OCI-LY1 (cell line): ENCODE measurements at regions not wholly inside any gene's neighbourhood (a gene's known extent, or its start where the extent isn't known, plus 50 kb on each side); places are given as distances from the start of the nearest gene placed in this dataset.
"Not testable (repeated sequence)": the region's sequence is repeated elsewhere in the genome, so short reads cannot be mapped to it uniquely, and the experiment has no call there.

Source experiments
- H2AFZ ChIP-seq: fragments of 200-600 bp; sonication (generic), shearing (Covaris generic); 2 replicates; pipeline ENCODE4 v1.6.0; 2014; ENCODE audit warnings: antibody characterized with exemption, mild to moderate bottlenecking, low read length
- H3F3A ChIP-seq: fragments of 200-600 bp; sonication (generic), shearing (Covaris generic); 2 replicates; pipeline ENCODE4 v1.6.0; 2014; ENCODE audit warnings: mild to moderate bottlenecking, antibody characterized with exemption, low read length, moderate library complexity; ENCODE audit not compliant: insufficient read depth
- H3K27ac ChIP-seq: fragments of 200-600 bp; sonication (generic); 2 replicates; pipeline ENCODE4 v1.5.1; 2014; ENCODE audit warnings: low read length, mixed run types, mild to moderate bottlenecking, low read depth; ENCODE audit not compliant: poor library complexity, severe bottlenecking
- H3K27me3 ChIP-seq: fragments of 200-600 bp; sonication (generic); 2 replicates; pipeline ENCODE4 v1.6.0; 2014; ENCODE audit warnings: antibody characterized with exemption, mild to moderate bottlenecking, low read length, moderate library complexity; ENCODE audit not compliant: insufficient read depth
- H3K36me3 ChIP-seq: fragments of 200-600 bp; sonication (generic); 2 replicates; pipeline ENCODE4 v1.6.1; 2014; ENCODE audit warnings: mild to moderate bottlenecking, antibody characterized with exemption, low read length, moderate library complexity, mixed read lengths; ENCODE audit not compliant: insufficient read depth
- H3K4me1 ChIP-seq: fragments of 200-600 bp; sonication (generic); 2 replicates; pipeline ENCODE4 v1.5.1; 2014; ENCODE audit warnings: mild to moderate bottlenecking, low read length, moderate library complexity; ENCODE audit not compliant: insufficient read depth, severe bottlenecking
- H3K4me2 ChIP-seq: fragments of 200-600 bp; sonication (generic), shearing (Covaris generic); 2 replicates; pipeline ENCODE4 v1.6.1; 2014; ENCODE audit warnings: low read length
- H3K4me3 ChIP-seq: fragments of 200-600 bp; sonication (generic); 2 replicates; pipeline ENCODE4 v1.5.1; 2014; ENCODE audit warnings: low read length, low read depth, mild to moderate bottlenecking, mixed read lengths; ENCODE audit not compliant: poor library complexity, severe bottlenecking
- H3K79me2 ChIP-seq: fragments of 200-600 bp; shearing (Covaris generic); 2 replicates; pipeline ENCODE4 v1.6.1; 2016; ENCODE audit warnings: mixed run types, low read length, mixed read lengths; ENCODE audit not compliant: insufficient read depth
- H3K9ac ChIP-seq: fragments of 200-600 bp; sonication (generic), shearing (Covaris generic); 2 replicates; pipeline ENCODE4 v1.6.1; 2014; ENCODE audit warnings: mild to moderate bottlenecking, low read length, mixed read lengths
- H3K9me2 ChIP-seq: fragments of 200-600 bp; sonication (generic), shearing (Covaris generic); 2 replicates; pipeline ENCODE4 v1.6.1; 2014; ENCODE audit warnings: low read depth, mild to moderate bottlenecking, low read length, mixed read lengths
- H3K9me3 ChIP-seq: fragments of 200-600 bp; shearing (Covaris generic); 2 replicates; pipeline ENCODE4 v1.6.1; 2014; ENCODE audit warnings: low read length, mixed read lengths
- H4K20me1 ChIP-seq: fragments of 200-600 bp; sonication (generic), shearing (Covaris generic); 2 replicates; pipeline ENCODE4 v1.6.0; 2016; ENCODE audit warnings: mild to moderate bottlenecking, low read length; ENCODE audit not compliant: insufficient read depth
- CTCF ChIP-seq: fragments of 200-600 bp; sonication (generic), shearing (Covaris generic); IDR thresholded peaks from 2 replicates; pipeline ENCODE4 v1.5.1; 2017; ENCODE audit warnings: mild to moderate bottlenecking, antibody characterized with exemption, low read length, moderate library complexity, mixed read lengths
- EZH2 ChIP-seq: fragments of 200-600 bp; sonication (generic), shearing (Covaris generic); IDR thresholded peaks from 2 replicates; pipeline ENCODE4 v1.8.0; 2017; ENCODE audit warnings: borderline replicate concordance, mixed run types, mild to moderate bottlenecking, antibody characterized with exemption, low read length, moderate library complexity, mixed read lengths

- no peaks in the 10 kb centered on the region for H3K9me3 ChIP-seq
- no peak overlapping the region for H2AFZ ChIP-seq
- H3K27me3 ChIP-seq = no peaks in the 10 kb centered on the region
- H3F3A ChIP-seq = no peaks in the 10 kb centered on the region
- peaks cover 28% of the 10 kb centered on the region for H3K4me1 ChIP-seq
- TF ChIP-seq CTCF (no peak), EZH2 (no peak)
- no peak overlapping the region for H3K4me3 ChIP-seq
- H3K9me2 ChIP-seq = no peaks in the 10 kb centered on the region
- H4K20me1 ChIP-seq = no peaks in the 10 kb centered on the region
- no peaks in the 10 kb centered on the region for H3K36me3 ChIP-seq
- H3K79me2 ChIP-seq = no peaks in the 10 kb centered on the region
- no peak overlapping the region for H3K27ac ChIP-seq
- H3K4me2 ChIP-seq = no peak overlapping the region
- no peak overlapping the region for H3K9ac ChIP-seq
These were observed 124.3 kb upstream of the SAMSN1 start for GRCh38 chr21:14670409-14670808.

GRCh38 chr21:14669092-14669491, 123.0 kb upstream of the SAMSN1 start:
- H3K9ac ChIP-seq, H3K9me2 ChIP-seq, H3K79me2 ChIP-seq, H2AFZ ChIP-seq, H4K20me1 ChIP-seq, H3K36me3 ChIP-seq, H3K4me2 ChIP-seq, H3K27ac ChIP-seq, H3K4me3 ChIP-seq, H3F3A ChIP-seq, H3K27me3 ChIP-seq, H3K9me3 ChIP-seq: not testable (repeated sequence)
- H3K4me1 ChIP-seq = peaks cover 15% of the 10 kb centered on the region

GRCh38 chr21:14657241-14658008, 111.3 kb upstream of the SAMSN1 start:
- no peaks in the 10 kb centered on the region for H3K9me2 ChIP-seq
- no peaks in the 10 kb centered on the region for H3F3A ChIP-seq
- H3K9me3 ChIP-seq = no peaks in the 10 kb centered on the region
- H3K9ac ChIP-seq = no peak overlapping the region
- H4K20me1 ChIP-seq = no peaks in the 10 kb centered on the region
- no peak overlapping the region for H3K4me2 ChIP-seq
- no peaks in the 10 kb centered on the region for H3K27me3 ChIP-seq
- no peak overlapping the region for H3K4me3 ChIP-seq
- no peak overlapping the region for H3K27ac ChIP-seq
- 0 out of 2 replicates have a peak overlapping the region, but pooled peaks have one; percentile 1 for H2AFZ ChIP-seq
- no peaks in the 10 kb centered on the region for H3K36me3 ChIP-seq
- TF ChIP-seq CTCF = no peak
- no peak for TF ChIP-seq EZH2
- H3K4me1 ChIP-seq = no peaks in the 10 kb centered on the region
- H3K79me2 ChIP-seq = no peaks in the 10 kb centered on the region

- H3K4me3 ChIP-seq = no peak overlapping the region
- no peaks in the 10 kb centered on the region for H3K4me1 ChIP-seq
- H3K36me3 ChIP-seq = no peaks in the 10 kb centered on the region
- no peaks in the 10 kb centered on the region for H3K9me2 ChIP-seq
- no peaks in the 10 kb centered on the region for H3K79me2 ChIP-seq
- no peak overlapping the region for H2AFZ ChIP-seq
- peaks cover 4% of the 10 kb centered on the region; the same call in 1 of the 2 replicates for H3K9me3 ChIP-seq
- no peaks in the 10 kb centered on the region for H3K27me3 ChIP-seq
- TF ChIP-seq CTCF = no peak
- TF ChIP-seq EZH2 = no peak
- H3K4me2 ChIP-seq = no peak overlapping the region
- no peaks in the 10 kb centered on the region for H4K20me1 ChIP-seq
- no peak overlapping the region for H3K9ac ChIP-seq
- no peaks in the 10 kb centered on the region; the same call in 1 of the 2 replicates for H3F3A ChIP-seq
- H3K27ac ChIP-seq = no peak overlapping the region
These were observed 100.8 kb upstream of the SAMSN1 start for GRCh38 chr21:14646893-14647292.
